ENCODE measurements at regions not wholly inside any gene's neighbourhood (a gene's known extent, or its start where the extent isn't known, plus 50 kb on each side); places are given as distances from the start of the nearest gene placed in this dataset.

GRCh38 chr6:153898360-153899059 lies 140.5 kb upstream of the OPRM1 start:
- TF ChIP-seq POLR2AphosphoS5 (IDR thresholded peaks at IDR 0.05; ENCODE audit: borderline replicate concordance, low read depth, low read length) = no peak
- TF ChIP-seq EZH2 (IDR thresholded peaks at IDR 0.05) = no peak

Data from SK-N-MC (cell line).